Parathyroid adenoma (tissue), 2 donors: ENCODE measurements at regions not wholly inside any gene's neighbourhood (a gene's known extent, or its start where the extent isn't known, plus 50 kb on each side); places are given as distances from the start of the nearest gene placed in this dataset.

Experiments used
- H2AFZ ChIP-seq: fragments of 300-600 bp; sonication (generic); one replicate; pipeline ENCODE4 v1.7.0; 2017; ENCODE audit warnings: antibody characterized with exemption, mild to moderate bottlenecking
- H3K27ac ChIP-seq: fragments of 300-600 bp; sonication (generic); one replicate; pipeline ENCODE4 v1.7.0; 2017
- H3K27me3 ChIP-seq: fragments of 300-600 bp; sonication (generic); one replicate; pipeline ENCODE4 v1.7.0; 2017; ENCODE audit warnings: low read length; ENCODE audit not compliant: control insufficient read depth, insufficient read depth
- H3K36me3 ChIP-seq: fragments of 300-600 bp; sonication (generic); one replicate; pipeline ENCODE4 v1.7.0; 2017; ENCODE audit warnings: low read length; ENCODE audit not compliant: control insufficient read depth, insufficient read depth
- H3K4me1 ChIP-seq: fragments of 300-600 bp; sonication (generic); one replicate; pipeline ENCODE4 v1.7.0; 2017; ENCODE audit warnings: control low read depth
- H3K4me2 ChIP-seq: fragments of 300-600 bp; sonication (generic); one replicate; pipeline ENCODE4 v1.7.0; 2017; ENCODE audit warnings: low read length
- H3K4me3 ChIP-seq: fragments of 300-600 bp; sonication (generic); one replicate; pipeline ENCODE4 v1.7.0; 2017; ENCODE audit warnings: low read depth, low read length
- H3K79me2 ChIP-seq: fragments of 300-600 bp; sonication (generic); one replicate; pipeline ENCODE4 v1.7.0; 2017; ENCODE audit warnings: control low read depth
- H3K9ac ChIP-seq: fragments of 300-600 bp; sonication (generic); one replicate; pipeline ENCODE4 v1.7.0; 2017; ENCODE audit warnings: mild to moderate bottlenecking
- H3K9me3 ChIP-seq: fragments of 300-600 bp; sonication (generic); one replicate; pipeline ENCODE4 v1.7.0; 2017; ENCODE audit warnings: low read length; ENCODE audit not compliant: control insufficient read depth
- TF ChIP-seq, protein P1 (sequence below): fragments of 300-600 bp; sonication (generic); IDR thresholded peaks from one replicate; pipeline ENCODE4 v1.7.0; 2017; ENCODE audit warnings: antibody characterized with exemption, mild to moderate bottlenecking
- donor health status: primary hyperparathyroidism.

DNA sequence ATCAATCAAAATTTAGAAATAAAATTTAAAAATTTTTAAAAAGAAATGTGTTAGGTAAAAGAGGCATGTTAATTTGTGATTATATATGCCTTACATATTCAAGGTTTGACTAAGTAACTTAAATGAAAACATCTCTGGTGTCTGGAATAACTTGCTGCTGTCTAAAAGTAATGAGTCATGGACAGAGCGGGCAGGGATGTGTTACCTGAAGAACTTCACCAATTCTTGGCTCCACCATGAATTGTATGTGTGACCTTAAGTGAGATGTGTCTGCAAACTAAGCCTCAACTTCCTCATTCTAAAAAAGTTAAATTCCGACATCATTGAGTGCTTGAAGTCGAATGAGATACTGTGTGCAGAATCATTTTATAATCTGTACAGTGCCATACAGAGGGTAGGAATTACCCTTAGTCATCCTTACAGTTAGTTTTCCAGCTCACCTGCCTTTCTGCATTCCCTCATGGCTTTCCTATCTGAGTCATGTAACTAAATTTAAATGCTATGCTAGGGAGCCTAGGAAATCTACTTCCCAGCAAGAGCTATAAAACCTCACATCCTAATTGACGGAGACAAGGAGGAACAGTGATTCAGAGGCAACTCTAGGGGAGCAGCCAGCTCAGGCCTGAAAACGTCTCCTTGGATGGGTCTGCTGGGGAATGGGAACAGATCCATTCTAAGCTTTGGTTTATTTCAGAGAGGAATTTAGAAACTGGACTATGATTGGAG is 100.7 kb upstream of the TSPAN2 start:
- no peaks in the 10 kb centered on the region for H3K4me1 ChIP-seq
- TF ChIP-seq, protein P1, sequence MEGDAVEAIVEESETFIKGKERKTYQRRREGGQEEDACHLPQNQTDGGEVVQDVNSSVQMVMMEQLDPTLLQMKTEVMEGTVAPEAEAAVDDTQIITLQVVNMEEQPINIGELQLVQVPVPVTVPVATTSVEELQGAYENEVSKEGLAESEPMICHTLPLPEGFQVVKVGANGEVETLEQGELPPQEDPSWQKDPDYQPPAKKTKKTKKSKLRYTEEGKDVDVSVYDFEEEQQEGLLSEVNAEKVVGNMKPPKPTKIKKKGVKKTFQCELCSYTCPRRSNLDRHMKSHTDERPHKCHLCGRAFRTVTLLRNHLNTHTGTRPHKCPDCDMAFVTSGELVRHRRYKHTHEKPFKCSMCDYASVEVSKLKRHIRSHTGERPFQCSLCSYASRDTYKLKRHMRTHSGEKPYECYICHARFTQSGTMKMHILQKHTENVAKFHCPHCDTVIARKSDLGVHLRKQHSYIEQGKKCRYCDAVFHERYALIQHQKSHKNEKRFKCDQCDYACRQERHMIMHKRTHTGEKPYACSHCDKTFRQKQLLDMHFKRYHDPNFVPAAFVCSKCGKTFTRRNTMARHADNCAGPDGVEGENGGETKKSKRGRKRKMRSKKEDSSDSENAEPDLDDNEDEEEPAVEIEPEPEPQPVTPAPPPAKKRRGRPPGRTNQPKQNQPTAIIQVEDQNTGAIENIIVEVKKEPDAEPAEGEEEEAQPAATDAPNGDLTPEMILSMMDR, result no peak
- no peak overlapping the region for H3K9ac ChIP-seq
- H3K36me3 ChIP-seq, result no peaks in the 10 kb centered on the region
- H3K27me3 ChIP-seq, result no peaks in the 10 kb centered on the region
- no peak overlapping the region for H3K27ac ChIP-seq
- H2AFZ ChIP-seq, result no peak overlapping the region
- no peak overlapping the region for H3K4me3 ChIP-seq
- H3K9me3 ChIP-seq, result no peaks in the 10 kb centered on the region
- H3K4me2 ChIP-seq, result no peak overlapping the region
- no peaks in the 10 kb centered on the region for H3K79me2 ChIP-seq

DNA sequence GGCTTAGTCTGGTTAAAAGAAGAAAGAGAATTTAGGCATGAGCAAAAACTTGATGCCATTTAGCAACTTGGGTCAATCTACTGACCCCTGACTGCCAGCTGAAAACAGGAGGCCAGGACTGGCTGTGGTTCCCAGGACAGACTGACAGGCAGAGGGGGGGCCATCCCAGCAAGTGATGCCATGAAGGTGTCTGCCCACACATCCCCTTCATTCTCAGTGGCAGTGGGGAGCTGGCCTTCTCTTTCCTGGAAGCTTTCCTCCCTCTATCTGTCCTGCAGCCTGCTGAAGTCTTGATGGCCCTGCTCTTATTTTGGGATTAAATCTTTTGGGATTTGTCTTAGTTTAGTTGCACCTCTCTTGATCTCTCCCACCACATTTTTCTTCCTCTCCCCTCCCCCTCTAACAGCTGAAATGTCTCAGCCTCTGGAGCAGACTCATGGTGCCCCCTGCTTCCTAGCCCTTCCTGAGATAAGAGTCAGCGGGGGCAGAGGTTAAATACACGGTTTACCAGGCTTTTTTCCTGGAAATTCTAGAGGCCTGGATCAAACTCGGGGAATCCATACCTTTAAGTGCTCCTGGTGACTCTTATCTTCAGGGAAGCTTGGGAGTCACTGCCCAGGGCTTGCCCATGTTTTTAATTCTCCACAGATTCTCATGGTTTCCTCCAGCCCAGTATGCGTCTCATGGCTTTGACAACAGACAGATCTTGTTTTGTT is 99.5 kb upstream of the TSPAN2 start:
- Histone ChIP-seq H3K79me2 (no peaks in the 10 kb centered on the region), H3K36me3 (no peaks in the 10 kb centered on the region), H2AFZ (no peak overlapping the region), H3K27me3 (no peaks in the 10 kb centered on the region), H3K9me3 (no peaks in the 10 kb centered on the region), H3K9ac (no peak overlapping the region), H3K27ac (no peak overlapping the region), H3K4me3 (no peak overlapping the region), H3K4me2 (no peak overlapping the region), H3K4me1 (no peaks in the 10 kb centered on the region)
- TF ChIP-seq, protein P1, result no peak

DNA sequence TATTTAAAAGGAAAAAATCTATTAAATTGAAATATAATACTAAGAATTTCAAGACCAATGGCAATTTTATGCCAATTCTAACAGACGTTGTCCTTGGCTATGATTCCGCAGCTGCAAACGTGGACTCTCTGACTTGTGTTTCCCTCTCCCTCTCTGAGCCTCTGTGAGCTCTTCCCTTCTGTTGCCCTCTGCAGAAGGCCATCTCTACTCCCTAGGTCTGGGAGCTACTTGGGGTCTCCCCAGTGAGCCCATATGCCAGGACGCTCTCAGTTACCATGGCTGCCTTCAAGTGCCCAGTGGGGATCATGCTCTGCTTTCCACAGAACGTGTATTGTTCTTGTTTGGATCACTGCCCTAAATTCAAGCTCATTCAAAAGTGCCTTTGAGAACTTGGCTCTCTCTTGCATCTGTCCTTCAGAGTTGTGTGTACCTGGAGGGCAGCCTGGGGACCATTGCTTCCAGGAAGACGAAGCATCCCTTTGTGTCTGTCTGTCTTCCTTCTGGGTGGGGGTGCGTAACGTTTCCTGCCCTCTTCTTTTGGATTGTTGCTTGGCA is 97.5 kb upstream of the TSPAN2 start:
- no peak overlapping the region for H3K4me2 ChIP-seq
- H3K36me3 ChIP-seq, result no peaks in the 10 kb centered on the region
- H3K27ac ChIP-seq, result no peak overlapping the region
- H3K9me3 ChIP-seq, result no peaks in the 10 kb centered on the region
- no peaks in the 10 kb centered on the region for H3K79me2 ChIP-seq
- H3K4me1 ChIP-seq, result no peaks in the 10 kb centered on the region
- no peak overlapping the region for H2AFZ ChIP-seq
- no peak overlapping the region for H3K4me3 ChIP-seq
- no peak overlapping the region for H3K9ac ChIP-seq
- TF ChIP-seq, protein P1, result no peak
- no peaks in the 10 kb centered on the region for H3K27me3 ChIP-seq

DNA sequence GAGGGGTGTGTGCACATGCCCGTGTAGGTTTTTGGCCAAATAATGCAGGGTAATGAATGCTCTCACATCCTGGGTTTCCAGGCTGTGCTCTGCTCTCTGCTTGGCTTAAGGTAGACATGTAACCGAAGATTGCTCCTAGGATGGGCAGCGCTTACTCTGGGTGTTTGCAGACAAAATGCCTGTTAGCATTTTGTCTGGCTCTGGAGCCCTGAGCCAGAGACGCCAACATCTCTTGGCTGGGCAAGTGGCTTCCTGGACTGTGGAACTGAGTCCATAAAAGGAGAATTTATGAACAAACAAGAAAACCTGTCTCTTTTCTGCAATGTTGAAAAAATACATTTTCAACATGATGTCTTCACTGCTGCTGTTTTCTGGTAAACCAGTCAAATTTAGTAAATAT is 96.0 kb upstream of the TSPAN2 start:
- no peak overlapping the region for H3K9ac ChIP-seq

More for the DNA sequence above, 96.0 kb upstream of the TSPAN2 start:
- Histone ChIP-seq H2AFZ (no peak overlapping the region), H3K4me2 (no peak overlapping the region), H3K4me3 (no peak overlapping the region), H3K4me1 (no peaks in the 10 kb centered on the region), H3K36me3 (no peaks in the 10 kb centered on the region), H3K27ac (no peak overlapping the region), H3K79me2 (no peaks in the 10 kb centered on the region), H3K9me3 (no peaks in the 10 kb centered on the region), H3K27me3 (no peaks in the 10 kb centered on the region)
- TF ChIP-seq, protein P1, result no peak
